MCF 10A (cell line): ENCODE measurements at regions not wholly inside any gene's neighbourhood (a gene's known extent, or its start where the extent isn't known, plus 50 kb on each side); places are given as distances from the start of the nearest gene placed in this dataset.

Experiments
- BruUV-seq: library from RNA; stranded (reverse); fragments of 400-500 nt; replicated peaks from 2 replicates; lab custom pipeline; 2021; lab: Mats Ljungman, UMichigan
- CTCF ChIA-PET: fragments of 300-600 bp; sonication (Branson Sonifier 250); formaldehyde crosslinking; extraction: SDS; loops from one replicate; lab custom pipeline; 2021; ENCODE audit warnings: antibody characterized with exemption, inconsistent platforms; lab: Yijun Ruan, JAX
- POLR2A ChIA-PET: fragments of 300-600, 350-650 bp; sonication (Branson Sonifier 250); formaldehyde crosslinking; extraction: SDS; loops from one replicate; lab custom pipeline; 2020; ENCODE audit warnings: antibody characterized with exemption, inconsistent platforms; lab: Yijun Ruan, JAX
- DNase-seq: peaks from one replicate; pipeline ENCODE4 v3.0.0-alpha.2; 2018; ENCODE audit not compliant: unreplicated experiment
- H3K27ac Mint-ChIP-seq: one replicate; pipeline ENCODE4 v1.8.0; 2022; ENCODE audit warnings: mild to moderate bottlenecking, low read depth, mixed read lengths; ENCODE audit not compliant: unreplicated experiment
- H3K27me3 Mint-ChIP-seq: one replicate; pipeline ENCODE4 v1.8.0; 2022; ENCODE audit warnings: mixed read lengths; ENCODE audit not compliant: insufficient read depth, unreplicated experiment
- H3K36me3 Mint-ChIP-seq: one replicate; pipeline ENCODE4 v1.8.0; 2022; ENCODE audit warnings: mild to moderate bottlenecking, moderate library complexity, mixed read lengths; ENCODE audit not compliant: insufficient read depth, unreplicated experiment
- H3K4me1 Mint-ChIP-seq: one replicate; pipeline ENCODE4 v1.8.0; 2022; ENCODE audit warnings: mixed read lengths; ENCODE audit not compliant: insufficient read depth, unreplicated experiment
- H3K4me3 Mint-ChIP-seq: one replicate; pipeline ENCODE4 v1.8.0; 2022; ENCODE audit warnings: mild to moderate bottlenecking, moderate library complexity, mixed read lengths; ENCODE audit not compliant: unreplicated experiment
- H3K9me3 Mint-ChIP-seq: one replicate; pipeline ENCODE4 v1.8.0; 2022; ENCODE audit warnings: mixed read lengths; ENCODE audit not compliant: unreplicated experiment
- intact Hi-C: fragments of 100-400 bp; cut with micrococcal nuclease; formaldehyde crosslinking; loops from 2 replicates; pipeline ENCODE4 v1.14.1; 2022
- TF ChIP-seq, protein P1 (sequence below): fragments of 200-600 bp; IDR thresholded peaks from one replicate; pipeline ENCODE4 v1.8.0; 2022; ENCODE audit warnings: antibody characterized with exemption, mild to moderate bottlenecking; ENCODE audit not compliant: unreplicated experiment

DNA sequence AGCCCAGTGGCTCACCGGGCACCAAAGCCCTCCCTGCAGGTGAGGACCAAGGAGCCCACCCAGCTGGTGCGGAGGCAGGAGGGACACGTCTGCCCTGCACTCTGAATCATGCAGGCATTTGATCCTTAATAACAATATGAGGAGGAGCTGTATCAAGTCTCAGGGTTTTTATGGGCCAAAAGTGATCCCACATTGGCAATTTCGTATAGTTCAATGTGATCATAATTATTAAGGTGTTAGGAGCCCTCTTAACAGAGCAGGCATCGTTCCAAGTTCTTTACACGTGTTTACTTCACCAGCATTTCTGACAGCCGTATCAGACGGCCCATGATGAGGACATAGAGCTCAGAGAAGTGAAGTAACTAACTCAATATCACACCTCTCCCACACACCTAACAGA, 91.9 kb upstream of the PRR5 start:
- Mint-ChIP-seq H3K4me3 (no peak overlapping the region), H3K27me3 (peaks cover 32% of the 10 kb centered on the region), H3K36me3 (peaks cover 6% of the 10 kb centered on the region), H3K4me1 (no peaks in the 10 kb centered on the region), H3K27ac (no peak overlapping the region), H3K9me3 (no peaks in the 10 kb centered on the region)
- POLR2A ChIA-PET: no interaction called here
- intact Hi-C loops: no loop called here
- DNase-seq: no peak
- BruUV-seq: no TSS peak
- TF ChIP-seq, protein P1, sequence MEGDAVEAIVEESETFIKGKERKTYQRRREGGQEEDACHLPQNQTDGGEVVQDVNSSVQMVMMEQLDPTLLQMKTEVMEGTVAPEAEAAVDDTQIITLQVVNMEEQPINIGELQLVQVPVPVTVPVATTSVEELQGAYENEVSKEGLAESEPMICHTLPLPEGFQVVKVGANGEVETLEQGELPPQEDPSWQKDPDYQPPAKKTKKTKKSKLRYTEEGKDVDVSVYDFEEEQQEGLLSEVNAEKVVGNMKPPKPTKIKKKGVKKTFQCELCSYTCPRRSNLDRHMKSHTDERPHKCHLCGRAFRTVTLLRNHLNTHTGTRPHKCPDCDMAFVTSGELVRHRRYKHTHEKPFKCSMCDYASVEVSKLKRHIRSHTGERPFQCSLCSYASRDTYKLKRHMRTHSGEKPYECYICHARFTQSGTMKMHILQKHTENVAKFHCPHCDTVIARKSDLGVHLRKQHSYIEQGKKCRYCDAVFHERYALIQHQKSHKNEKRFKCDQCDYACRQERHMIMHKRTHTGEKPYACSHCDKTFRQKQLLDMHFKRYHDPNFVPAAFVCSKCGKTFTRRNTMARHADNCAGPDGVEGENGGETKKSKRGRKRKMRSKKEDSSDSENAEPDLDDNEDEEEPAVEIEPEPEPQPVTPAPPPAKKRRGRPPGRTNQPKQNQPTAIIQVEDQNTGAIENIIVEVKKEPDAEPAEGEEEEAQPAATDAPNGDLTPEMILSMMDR: no peak
- CTCF ChIA-PET: interaction anchor here (0.5 to 2.3 kb wide), 7 partner anchors 15 to 1369 kb away, joined by 3 to 4 read pairs (median 3); no protein-coding TSS in a partner anchor

DNA sequence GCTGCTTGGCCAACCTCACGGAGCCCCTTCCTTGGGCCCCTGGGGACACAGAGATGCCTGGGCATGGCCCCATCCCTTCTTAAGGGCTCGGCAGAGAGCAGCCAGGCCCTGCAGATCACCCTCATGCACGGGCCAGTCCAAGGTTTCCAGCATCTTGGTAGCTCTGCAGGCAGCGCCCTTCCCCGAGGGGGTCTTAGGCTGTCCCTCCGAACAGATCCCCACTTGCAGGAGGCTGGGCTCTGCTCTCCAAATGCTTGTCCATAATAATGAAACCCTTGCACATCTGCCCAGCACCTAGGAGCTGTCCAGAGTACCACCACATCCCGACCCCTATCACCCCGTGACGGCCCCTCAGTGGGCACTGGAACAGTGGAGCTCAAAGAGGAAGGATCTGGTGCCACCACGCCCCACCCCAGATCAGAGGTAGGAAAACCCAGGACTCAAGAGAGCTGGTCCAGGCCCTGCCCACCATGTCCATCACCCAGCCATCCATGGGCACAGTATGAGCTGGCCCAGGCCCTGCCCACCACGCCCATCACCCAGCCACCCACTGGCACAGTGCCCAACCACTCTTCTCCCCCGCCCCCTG, 92.5 kb upstream of the PRR5 start:
- Mint-ChIP-seq H3K4me1 (no peaks in the 10 kb centered on the region), H3K27ac (no peak overlapping the region), H3K36me3 (peaks cover 6% of the 10 kb centered on the region), H3K4me3 (no peak overlapping the region), H3K27me3 (peaks cover 38% of the 10 kb centered on the region), H3K9me3 (no peaks in the 10 kb centered on the region)
- no peak for DNase-seq
- ChIA-PET CTCF (interaction anchor here (0.5 to 2.3 kb wide), 7 partner anchors 17 to 1255 kb away, joined by 3 to 4 read pairs (median 3); no protein-coding TSS in a partner anchor), POLR2A (no interaction called here)
- no TSS peak for BruUV-seq
- TF ChIP-seq, protein P1: no peak
- intact Hi-C loops: no loop called here

DNA sequence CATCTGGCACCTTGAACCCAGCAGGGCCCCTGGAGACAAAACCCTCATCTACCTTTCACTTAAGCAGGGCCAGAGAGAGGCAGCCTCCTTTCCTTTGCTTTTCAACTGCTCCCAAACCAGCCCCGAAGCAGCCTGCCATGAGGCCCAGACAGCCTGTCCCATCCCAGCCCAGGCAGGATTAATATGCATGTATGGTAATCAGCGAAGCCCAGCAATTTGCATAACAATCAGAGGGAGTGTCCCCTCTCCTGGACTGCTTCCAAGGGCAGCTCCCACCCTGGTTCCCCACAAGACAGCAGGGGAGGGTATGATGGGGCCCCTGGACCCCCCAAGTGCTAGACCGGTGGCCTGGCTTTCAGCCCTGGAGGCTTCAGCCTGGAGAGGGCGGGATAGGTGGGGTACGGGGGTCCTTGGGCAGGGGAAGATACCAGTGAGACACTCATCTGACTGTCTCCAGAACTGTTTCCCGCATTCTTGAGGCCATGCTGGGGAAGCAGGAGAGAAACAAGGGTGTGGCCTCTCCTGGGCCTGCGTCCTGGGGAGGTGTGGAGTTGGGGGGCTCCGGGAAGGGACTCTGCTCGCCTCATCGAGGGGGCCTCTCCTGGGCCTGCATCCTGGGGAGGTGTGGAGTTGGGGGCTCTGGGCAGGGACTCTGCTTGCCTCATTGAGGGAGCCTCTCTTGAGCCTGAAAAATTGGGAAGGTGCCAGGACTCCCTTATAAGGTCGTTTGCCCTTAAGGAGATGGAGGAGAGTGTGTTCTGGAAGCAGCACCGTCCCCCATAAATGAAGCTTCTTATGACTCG, 93.2 kb upstream of the PRR5 start:
- Mint-ChIP-seq H3K4me1 (no peaks in the 10 kb centered on the region), H3K4me3 (no peak overlapping the region), H3K27ac (no peak overlapping the region), H3K9me3 (no peaks in the 10 kb centered on the region), H3K36me3 (peaks cover 6% of the 10 kb centered on the region), H3K27me3 (peaks cover 45% of the 10 kb centered on the region)
- TF ChIP-seq, protein P1: no peak
- no TSS peak for BruUV-seq
- no peak for DNase-seq
- POLR2A ChIA-PET: no interaction called here
- intact Hi-C loops: no loop called here
- CTCF ChIA-PET: interaction anchor here (0.6 to 0.8 kb wide), 2 partner anchors 566 to 616 kb away, joined by 3 read pairs; no protein-coding TSS in a partner anchor

DNA sequence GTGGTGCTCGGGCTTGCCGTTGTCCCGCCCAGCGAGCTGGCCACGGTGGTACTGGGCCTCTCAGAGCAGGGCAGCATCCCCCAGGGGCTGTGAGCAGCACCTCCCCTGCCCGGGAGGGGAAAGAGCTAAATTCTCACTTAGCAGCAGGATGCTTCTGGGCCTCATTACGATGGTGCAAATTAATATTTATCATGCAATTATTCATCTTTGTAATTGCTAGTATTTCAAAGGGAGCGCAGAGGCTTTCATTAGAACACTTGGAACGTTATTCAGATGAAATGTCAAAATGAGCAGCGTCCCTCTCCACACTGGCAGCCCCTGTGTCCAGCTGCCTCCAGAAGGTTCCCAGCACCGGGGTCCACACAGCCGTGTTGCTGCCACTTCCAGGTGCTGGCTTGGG, 95.9 kb upstream of the PRR5 start:
- Mint-ChIP-seq H3K4me1 (no peaks in the 10 kb centered on the region), H3K27me3 (peaks cover 45% of the 10 kb centered on the region), H3K9me3 (no peaks in the 10 kb centered on the region), H3K27ac (no peak overlapping the region), H3K4me3 (no peak overlapping the region), H3K36me3 (peaks cover 4% of the 10 kb centered on the region)
- CTCF ChIA-PET: interaction anchor here (0.5 kb wide), 1 partner anchor 22 kb away, joined by 4 read pairs; no protein-coding TSS in a partner anchor
- DNase-seq: no peak
- TF ChIP-seq, protein P1: no peak
- POLR2A ChIA-PET: no interaction called here
- BruUV-seq: no TSS peak
- intact Hi-C loops: no loop called here
